Activated CD8-positive, alpha-beta memory T cell treated with anti-CD3 and anti-CD28 coated beads for 4 hours (primary cell): ENCODE measurements at regions not wholly inside any gene's neighbourhood (a gene's known extent, or its start where the extent isn't known, plus 50 kb on each side); places are given as distances from the start of the nearest gene placed in this dataset.

Experiments
- DNase-seq, 2 donors: peaks; one replicate each; pipeline ENCODE4 v3.0.0-alpha.2; 2020; ENCODE audit warnings: low read depth in 2 of 2

GRCh38 chr2:226431288-226431948, 368.2 kb downstream of the IRS1 start:
- no peak for DNase-seq

- DNase-seq: no peak
Measured at GRCh38 chr2:226429476-226429875, 370.1 kb downstream of the IRS1 start.

- no peak for DNase-seq
Measured at GRCh38 chr2:226427538-226428307, 371.9 kb downstream of the IRS1 start.

- no peak for DNase-seq
Measured at GRCh38 chr2:226426292-226426736, 373.3 kb downstream of the IRS1 start.

- DNase-seq: no peak
Measured at GRCh38 chr2:226424971-226425370, 374.6 kb downstream of the IRS1 start.

GRCh38 chr2:226423498-226423960, 376.1 kb downstream of the IRS1 start:
- no peak for DNase-seq

- DNase-seq: no peak
Measured at GRCh38 chr2:226420646-226421045, 379.0 kb downstream of the IRS1 start.

GRCh38 chr2:226418521-226418920, 381.1 kb downstream of the IRS1 start:
- no peak for DNase-seq

- DNase-seq: no peak
Measured at GRCh38 chr2:226414335-226414734, 385.3 kb downstream of the IRS1 start.

GRCh38 chr2:226413498-226414130, 386.0 kb downstream of the IRS1 start:
- no peak for DNase-seq

GRCh38 chr2:226411727-226412360, 387.8 kb downstream of the IRS1 start:
- DNase-seq: no peak

GRCh38 chr2:226411205-226411604, 388.4 kb downstream of the IRS1 start:
- no peak for DNase-seq

- no peak for DNase-seq
Measured at GRCh38 chr2:226410247-226410835, 389.3 kb downstream of the IRS1 start.

GRCh38 chr2:226409134-226409533, 390.5 kb downstream of the IRS1 start:
- DNase-seq: no peak

- DNase-seq: no peak
Measured at GRCh38 chr2:226408141-226408540, 391.5 kb downstream of the IRS1 start.

- no peak for DNase-seq
Measured at GRCh38 chr2:226407135-226407534, 392.5 kb downstream of the IRS1 start.

- DNase-seq: no peak
Measured at GRCh38 chr2:226405465-226405864, 394.2 kb downstream of the IRS1 start.

GRCh38 chr2:226403369-226403768, 396.3 kb downstream of the IRS1 start:
- DNase-seq: no peak

GRCh38 chr2:226399006-226399405, 400.6 kb downstream of the IRS1 start:
- DNase-seq: no peak

GRCh38 chr2:226398580-226398979, 401.0 kb downstream of the IRS1 start:
- DNase-seq: no peak

GRCh38 chr2:226396541-226396940, 403.1 kb downstream of the IRS1 start:
- DNase-seq: no peak

GRCh38 chr2:226387499-226387942, 412.1 kb downstream of the IRS1 start:
- DNase-seq: no peak
